Coronary artery (tissue), 2 donors: ENCODE measurements at regions not wholly inside any gene's neighbourhood (a gene's known extent, or its start where the extent isn't known, plus 50 kb on each side); places are given as distances from the start of the nearest gene placed in this dataset.

Experiments used
- DNase-seq: peaks from one replicate; pipeline ENCODE4 v3.0.0-alpha.2; 2017; ENCODE audit warnings: low spot score
- H3K27ac ChIP-seq, 2 donors: fragments of 200-600 bp; sonication (generic); one replicate each; pipeline ENCODE4 v1.5.1; 2016 to 2019
- H3K4me3 ChIP-seq: fragments of 200-600 bp; sonication (generic); 2 replicates; pipeline ENCODE4 v1.5.1; 2016; ENCODE audit warnings: mild to moderate bottlenecking, moderate library complexity
- TF ChIP-seq, protein P1 (sequence below): fragments of 200-600 bp; sonication (generic); IDR thresholded peaks from one replicate; pipeline ENCODE4 v1.5.1; 2019; ENCODE audit warnings: antibody characterized with exemption

DNA sequence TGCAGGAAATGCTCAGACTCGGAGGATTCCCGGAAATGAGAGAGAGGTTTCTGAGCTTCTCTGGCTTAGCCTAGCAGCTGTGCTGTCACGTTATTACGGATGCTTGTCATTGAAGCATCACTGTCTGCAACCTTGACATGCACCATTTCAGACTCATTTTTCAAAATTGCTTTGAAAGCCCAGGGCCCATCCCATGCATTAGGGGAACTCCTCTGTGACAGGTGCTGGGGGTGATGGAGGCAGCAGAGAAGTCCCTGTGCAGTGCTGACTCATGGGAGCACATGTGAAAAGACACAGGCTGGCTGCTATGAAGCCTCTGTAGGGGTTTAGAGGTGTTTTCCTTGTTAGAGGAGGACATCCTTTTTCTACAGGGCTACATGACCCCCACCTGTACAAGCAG, 214.0 kb upstream of the MPHOSPH6 start:
- no peak for DNase-seq

DNA sequence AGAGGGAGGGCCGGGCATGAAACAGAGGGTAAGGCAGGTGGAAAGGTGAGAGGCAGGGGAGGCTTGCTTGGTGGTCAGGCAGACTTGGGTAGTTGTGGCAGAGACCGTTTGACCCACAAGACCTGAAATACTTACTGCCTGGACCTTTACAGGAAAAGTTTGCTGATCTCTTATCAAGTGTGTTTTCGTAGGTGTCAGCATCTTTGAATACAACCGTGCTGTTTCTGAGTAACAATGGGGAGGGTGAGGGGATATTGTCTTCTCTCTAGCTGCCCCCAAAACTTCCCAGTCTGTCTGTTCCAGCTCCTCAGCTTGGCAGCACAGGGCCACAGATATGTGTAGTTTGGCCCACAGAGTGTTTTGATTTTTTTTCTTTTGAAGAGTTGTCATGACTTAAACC, 212.5 kb upstream of the MPHOSPH6 start:
- Histone ChIP-seq H3K27ac (no peak overlapping the region), H3K4me3 (no peak overlapping the region)
- TF ChIP-seq, protein P1, sequence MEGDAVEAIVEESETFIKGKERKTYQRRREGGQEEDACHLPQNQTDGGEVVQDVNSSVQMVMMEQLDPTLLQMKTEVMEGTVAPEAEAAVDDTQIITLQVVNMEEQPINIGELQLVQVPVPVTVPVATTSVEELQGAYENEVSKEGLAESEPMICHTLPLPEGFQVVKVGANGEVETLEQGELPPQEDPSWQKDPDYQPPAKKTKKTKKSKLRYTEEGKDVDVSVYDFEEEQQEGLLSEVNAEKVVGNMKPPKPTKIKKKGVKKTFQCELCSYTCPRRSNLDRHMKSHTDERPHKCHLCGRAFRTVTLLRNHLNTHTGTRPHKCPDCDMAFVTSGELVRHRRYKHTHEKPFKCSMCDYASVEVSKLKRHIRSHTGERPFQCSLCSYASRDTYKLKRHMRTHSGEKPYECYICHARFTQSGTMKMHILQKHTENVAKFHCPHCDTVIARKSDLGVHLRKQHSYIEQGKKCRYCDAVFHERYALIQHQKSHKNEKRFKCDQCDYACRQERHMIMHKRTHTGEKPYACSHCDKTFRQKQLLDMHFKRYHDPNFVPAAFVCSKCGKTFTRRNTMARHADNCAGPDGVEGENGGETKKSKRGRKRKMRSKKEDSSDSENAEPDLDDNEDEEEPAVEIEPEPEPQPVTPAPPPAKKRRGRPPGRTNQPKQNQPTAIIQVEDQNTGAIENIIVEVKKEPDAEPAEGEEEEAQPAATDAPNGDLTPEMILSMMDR, result no peak
- no peak for DNase-seq

More for the DNA sequence above, 214.0 kb upstream of the MPHOSPH6 start:
- Histone ChIP-seq H3K4me3 (no peak overlapping the region), H3K27ac (no peak overlapping the region)
- TF ChIP-seq, protein P1, result no peak

DNA sequence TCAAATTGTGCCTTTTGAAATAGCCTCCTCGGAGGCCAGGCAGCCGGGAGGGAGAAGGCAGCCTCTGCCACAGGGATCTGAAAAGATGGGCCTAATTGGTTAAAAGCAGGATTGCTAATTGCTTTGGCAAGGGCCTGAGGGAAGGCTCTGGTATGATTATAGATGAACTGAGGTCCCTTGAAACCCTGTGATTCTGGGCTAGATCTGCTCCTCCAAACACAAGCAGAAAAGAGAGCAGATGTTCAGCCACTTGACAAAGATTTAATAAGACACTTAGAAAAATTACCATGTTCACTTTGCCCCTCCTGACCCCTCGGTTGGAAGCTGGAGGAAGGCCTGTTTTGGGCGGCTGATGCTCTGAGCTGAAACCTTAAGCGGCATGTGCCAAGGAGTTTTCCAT, 209.5 kb upstream of the MPHOSPH6 start:
- TF ChIP-seq, protein P1, result no peak
- H3K4me3 ChIP-seq, result no peak overlapping the region
- no peak for DNase-seq
- H3K27ac ChIP-seq, result no peak overlapping the region

DNA sequence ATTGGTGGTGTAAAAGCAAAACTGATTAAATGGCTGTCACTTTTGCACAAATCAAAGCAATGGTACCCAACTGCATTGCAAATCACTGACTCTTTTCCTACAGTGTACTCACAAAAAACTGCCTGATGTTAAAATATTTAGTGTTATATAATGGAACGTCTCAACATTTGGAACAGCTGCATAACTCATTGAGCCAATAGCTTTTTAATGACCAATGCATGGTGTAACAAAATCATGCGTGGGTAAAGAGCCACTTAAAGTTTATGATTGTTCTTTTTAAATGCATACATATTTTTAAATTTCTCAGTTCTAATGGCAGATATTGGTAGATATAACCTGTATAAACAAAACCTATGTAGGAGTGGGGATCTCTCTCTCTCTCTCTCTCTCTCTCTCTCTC, 204.0 kb upstream of the MPHOSPH6 start:
- DNase-seq, result no peak
- TF ChIP-seq, protein P1, result no peak
- Histone ChIP-seq H3K4me3 (no peak overlapping the region), H3K27ac (no peak overlapping the region)

DNA sequence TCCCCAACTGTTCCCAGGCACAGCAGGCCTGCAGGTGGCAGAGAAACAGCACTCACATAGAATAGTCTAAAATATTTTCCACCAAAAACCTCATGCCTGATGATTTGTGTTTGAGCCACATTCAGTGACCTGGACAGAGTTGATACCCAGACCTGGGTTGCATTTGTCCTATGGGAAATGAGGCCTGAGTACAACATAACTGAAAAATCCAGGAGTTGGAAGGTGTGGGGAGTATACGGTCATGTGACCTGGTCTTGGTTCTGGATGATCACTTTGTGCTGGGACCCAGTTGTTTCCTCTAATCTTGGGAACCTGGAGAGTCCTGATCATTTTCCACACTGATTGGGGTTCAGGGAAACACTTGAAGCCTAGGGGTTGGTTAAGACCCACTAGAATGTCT, 200.3 kb upstream of the MPHOSPH6 start:
- TF ChIP-seq, protein P1, result no peak
- H3K27ac ChIP-seq, result no peak overlapping the region
- no peak for DNase-seq
- no peak overlapping the region for H3K4me3 ChIP-seq

DNA sequence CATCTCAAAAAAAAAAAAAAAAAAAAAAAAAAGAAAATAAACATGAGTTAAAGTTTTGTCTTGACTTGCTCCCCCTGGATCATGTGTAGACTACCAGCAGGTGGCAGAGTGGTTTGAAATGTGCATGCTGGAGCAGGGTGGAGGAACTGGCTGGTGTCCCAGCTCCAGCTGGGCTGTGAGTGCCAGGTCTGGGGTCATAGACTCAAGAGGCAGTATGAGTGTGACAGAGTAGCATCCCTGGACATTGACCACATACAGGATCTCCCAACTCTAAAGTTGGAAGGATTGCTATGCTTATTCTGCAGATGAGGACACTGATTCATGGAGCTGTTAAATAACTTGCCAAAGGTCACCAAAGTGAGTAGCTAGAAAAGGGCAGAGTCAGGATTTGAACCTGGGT, 198.0 kb upstream of the MPHOSPH6 start:
- no peak overlapping the region for H3K4me3 ChIP-seq
- no peak overlapping the region for H3K27ac ChIP-seq
- TF ChIP-seq, protein P1, result no peak
- DNase-seq, result no peak

DNA sequence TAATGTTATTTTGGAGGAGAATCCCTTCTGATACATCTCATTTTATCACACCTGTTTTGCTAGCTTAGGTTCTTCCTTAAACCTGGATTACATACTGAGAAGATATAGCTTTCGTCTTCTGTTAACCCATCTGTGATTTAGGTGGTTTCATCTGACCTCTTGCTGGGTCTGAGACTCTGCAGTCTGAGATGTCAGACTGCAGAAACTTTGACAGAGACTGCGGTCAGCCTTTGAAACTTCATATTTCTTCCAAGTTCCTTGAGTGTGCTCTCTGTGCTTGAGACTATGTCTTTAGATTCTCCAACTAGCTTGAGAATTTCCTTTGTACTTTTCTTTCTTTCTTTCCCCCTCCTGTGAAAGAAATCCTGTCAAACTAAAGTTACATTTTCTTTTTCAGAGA, 196.4 kb upstream of the MPHOSPH6 start:
- H3K4me3 ChIP-seq, result no peak overlapping the region
- TF ChIP-seq, protein P1, result no peak
- no peak for DNase-seq
- H3K27ac ChIP-seq, result no peak overlapping the region
